HCT116 (cell line): ENCODE measurements at regions not wholly inside any gene's neighbourhood (a gene's known extent, or its start where the extent isn't known, plus 50 kb on each side); places are given as distances from the start of the nearest gene placed in this dataset.

Experiments used
- ATAC-seq: fragments of 200-7000 bp; cut with Tn5 transposase; 2 replicates; pipeline ENCODE4 v1.9.1; 2020; ENCODE audit warnings: mild to moderate bottlenecking, moderate library complexity
- BruUV-seq: library from RNA; stranded (reverse); fragments of 400-500 nt; replicated peaks from 2 replicates; lab custom pipeline; 2021; lab: Mats Ljungman, UMichigan
- CTCF ChIA-PET: fragments of 300-600 bp; sonication (Branson Sonifier 250); formaldehyde crosslinking; loops from one replicate; lab custom pipeline; 2021; ENCODE audit warnings: antibody characterized with exemption; lab: Charles Lee
- POLR2A ChIA-PET: fragments of 300-600, 350-600 bp; sonication (Branson Sonifier 250); formaldehyde crosslinking; loops from one replicate; lab custom pipeline; 2021; ENCODE audit warnings: antibody characterized with exemption; lab: Charles Lee
- RAD21 ChIA-PET, 2 experiments: fragments of 300-600 bp; sonication (Branson Sonifier 250); formaldehyde crosslinking; loops; one replicate each; lab custom pipeline; 2023; ENCODE audit warnings: low total read pairs in 2 of 2; ENCODE audit not compliant: uncharacterized antibody in 2 of 2, unreplicated experiment in 2 of 2, low non-redundant PET in 1 of 2; lab: Charles Lee
- DNase-seq: peaks from one replicate; pipeline ENCODE4 v3.0.0-alpha.2; 2010; ENCODE audit warnings: low read depth, low spot score
- H2AFZ ChIP-seq: fragments of 200-600 bp; shearing (Covaris generic), sonication (generic); 2 replicates; pipeline ENCODE4 v1.6.1; 2017; ENCODE audit warnings: low read depth, mixed run types, mixed read lengths, antibody characterized with exemption, low read length; ENCODE audit not compliant: poor library complexity, severe bottlenecking
- H3K27ac ChIP-seq: 2 replicates; pipeline ENCODE4 v1.5.1; 2012; ENCODE audit warnings: low read depth, low read length
- H3K27me3 ChIP-seq: fragments of 200-600 bp; sonication (generic); 2 replicates; pipeline ENCODE4 v1.6.1; 2016; ENCODE audit warnings: mixed run types, low read length, mixed read lengths; ENCODE audit not compliant: insufficient read depth
- H3K36me3 ChIP-seq, 2 experiments: fragments of 200-500 bp in 1 of 2; fragments of 200-600 bp in 1 of 2; sonication (Bioruptor generic) in 1 of 2; sonication (generic) in 1 of 2; 2 replicates each; pipeline versions ENCODE4 v1.5.1 to v1.6.1; 2014 to 2016; ENCODE audit warnings: low read length in 2 of 2, inconsistent platforms in 1 of 2, mixed read lengths in 1 of 2, mixed run types in 1 of 2; ENCODE audit not compliant: insufficient read depth in 2 of 2, control insufficient read depth in 1 of 2
- H3K4me1 ChIP-seq, 2 experiments: fragments of 200-600 bp in 1 of 2; sonication (generic) in 1 of 2; 2 replicates each; pipeline versions ENCODE4 v1.5.1 to v1.6.1; 2012 to 2017; ENCODE audit warnings: low read length in 2 of 2, inconsistent platforms in 1 of 2, mild to moderate bottlenecking in 1 of 2, mixed read lengths in 1 of 2, mixed run types in 1 of 2, moderate library complexity in 1 of 2; ENCODE audit not compliant: insufficient read depth in 2 of 2, control insufficient read depth in 1 of 2
- H3K4me2 ChIP-seq: fragments of 200-600 bp; sonication (generic); 2 replicates; pipeline ENCODE4 v1.6.1; 2017; ENCODE audit warnings: mixed run types, low read length, mixed read lengths
- H3K4me3 ChIP-seq, 2 experiments: fragments of 200-600 bp in 1 of 2; sonication (generic) in 1 of 2; replicated peaks in 1 of 2; 2 replicates each; pipeline ENCODE4 v1.5.1; 2011 to 2016; ENCODE audit warnings: low read length in 2 of 2, control low read depth in 1 of 2, low read depth in 1 of 2, mild to moderate bottlenecking in 1 of 2, mixed read lengths in 1 of 2, mixed run types in 1 of 2
- H3K79me2 ChIP-seq: fragments of 200-600 bp; sonication (generic); 2 replicates; pipeline ENCODE4 v1.6.1; 2017; ENCODE audit warnings: mild to moderate bottlenecking, mixed run types, low read length, moderate library complexity, mixed read lengths; ENCODE audit not compliant: insufficient read depth
- H3K9ac ChIP-seq: fragments of 200-600 bp; sonication (generic); 2 replicates; pipeline ENCODE4 v1.6.1; 2016; ENCODE audit warnings: low read length, mixed read lengths
- H3K9me2 ChIP-seq: fragments of 200-600 bp; sonication (generic), shearing (Covaris generic); 2 replicates; pipeline ENCODE4 v1.6.1; 2017; ENCODE audit warnings: mixed run types, mild to moderate bottlenecking, moderate library complexity; ENCODE audit not compliant: insufficient read depth
- H3K9me3 ChIP-seq, 2 experiments: fragments of 200-500 bp in 1 of 2; fragments of 200-600 bp in 1 of 2; sonication (Bioruptor generic) in 1 of 2; sonication (generic) in 1 of 2; 2 replicates each; pipeline ENCODE4 v1.6.1; 2014 to 2017; ENCODE audit warnings: low read length in 2 of 2, mixed read lengths in 2 of 2, inconsistent platforms in 1 of 2, low read depth in 1 of 2, mild to moderate bottlenecking in 1 of 2, mixed run types in 1 of 2, moderate library complexity in 1 of 2; ENCODE audit not compliant: control insufficient read depth in 1 of 2, insufficient read depth in 1 of 2
- H4K20me1 ChIP-seq: fragments of 200-600 bp; sonication (generic), shearing (Covaris generic); 2 replicates; pipeline ENCODE4 v1.6.1; 2017; ENCODE audit warnings: mixed run types, mild to moderate bottlenecking, moderate library complexity; ENCODE audit not compliant: insufficient read depth
- CTCF ChIP-seq, 3 experiments: fragments of 200-600 bp in 1 of 3; sonication (generic) in 1 of 3; IDR thresholded peaks in 2 of 3; conservative IDR thresholded peaks in 1 of 3; 2 replicates each; pipeline ENCODE4 v1.5.1; 2012 to 2017; ENCODE audit warnings: low read depth in 2 of 3, low read length in 2 of 3, antibody characterized with exemption in 1 of 3, borderline replicate concordance in 1 of 3, control low read depth in 1 of 3, mild to moderate bottlenecking in 1 of 3, mixed read lengths in 1 of 3, mixed run types in 1 of 3, moderate library complexity in 1 of 3; ENCODE audit not compliant: insufficient read depth in 1 of 3
- REST ChIP-seq: IDR thresholded peaks from 2 replicates; pipeline ENCODE4 v1.6.1; 2012; ENCODE audit warnings: low read depth
- intact Hi-C: fragments of 100-400 bp; cut with micrococcal nuclease; formaldehyde crosslinking; loops from 2 replicates; pipeline ENCODE4 v1.10.0; 2022

- no peak for TF ChIP-seq REST
Observed at GRCh38 chr9:79371948-79372555, 199.7 kb upstream of the TLE4 start (continued).

DNA sequence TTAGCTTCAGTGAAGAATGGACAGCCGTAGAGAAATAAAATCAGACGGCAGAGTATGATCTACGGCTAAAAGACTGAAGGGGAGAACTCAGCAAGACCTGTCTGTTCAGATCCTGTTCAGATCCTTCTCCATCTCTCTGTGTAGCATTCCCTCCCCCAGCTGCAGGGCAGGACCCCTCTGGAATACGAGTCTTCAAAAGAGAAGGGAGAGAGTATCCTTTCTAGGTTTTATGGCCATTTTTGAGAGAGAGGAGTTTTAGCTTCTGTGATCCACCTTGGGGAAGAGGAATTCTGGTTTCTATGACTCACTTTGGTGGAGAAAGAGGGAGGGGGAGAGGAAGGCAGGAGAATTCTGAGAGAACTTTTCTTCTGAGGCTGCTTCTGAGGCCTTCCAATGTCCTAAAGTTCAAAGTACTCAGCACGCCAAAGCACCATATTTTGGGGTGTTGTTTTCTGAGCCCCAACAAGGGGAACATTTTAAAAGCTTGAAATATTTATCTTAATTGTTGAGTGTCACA, 194.4 kb upstream of the TLE4 start:
- POLR2A ChIA-PET = no interaction called here
- no peak for DNase-seq

More for the DNA sequence above, 194.4 kb upstream of the TLE4 start:
- no peaks in the 10 kb centered on the region for H3K79me2 ChIP-seq
- no peak overlapping the region for H3K27ac ChIP-seq
- H4K20me1 ChIP-seq = no peaks in the 10 kb centered on the region
- H3K36me3 ChIP-seq = no peaks in the 10 kb centered on the region
- no peak overlapping the region for H3K9ac ChIP-seq
- no peak overlapping the region for H3K4me2 ChIP-seq
- intact Hi-C loops = no loop called here
- peaks cover 0 to 2% of the 10 kb centered on the region in 2 experiments; a peak in 2 of 4 replicates for H3K9me3 ChIP-seq
- no TSS peak for BruUV-seq
- no peak for ATAC-seq
- H3K9me2 ChIP-seq = no peaks in the 10 kb centered on the region
- H2AFZ ChIP-seq = no peak overlapping the region
- CTCF ChIA-PET = no interaction called here
- no peak overlapping the region for H3K4me3 ChIP-seq
- RAD21 ChIA-PET = no interaction called here
- no peak for TF ChIP-seq CTCF (IDR thresholded peaks at IDR 0.05 in 2 of 3, conservative IDR thresholded peaks at IDR 0.05 in 1 of 3; ENCODE audit: borderline replicate concordance in 1 of 3, insufficient read depth in 1 of 3, low read depth in 2 of 3, low read length in 2 of 3)
- H3K27me3 ChIP-seq = no peaks in the 10 kb centered on the region
- H3K4me1 ChIP-seq = no peaks in the 10 kb centered on the region
